ENCODE measurements at regions not wholly inside any gene's neighbourhood (a gene's known extent, or its start where the extent isn't known, plus 50 kb on each side); places are given as distances from the start of the nearest gene placed in this dataset.

DNA sequence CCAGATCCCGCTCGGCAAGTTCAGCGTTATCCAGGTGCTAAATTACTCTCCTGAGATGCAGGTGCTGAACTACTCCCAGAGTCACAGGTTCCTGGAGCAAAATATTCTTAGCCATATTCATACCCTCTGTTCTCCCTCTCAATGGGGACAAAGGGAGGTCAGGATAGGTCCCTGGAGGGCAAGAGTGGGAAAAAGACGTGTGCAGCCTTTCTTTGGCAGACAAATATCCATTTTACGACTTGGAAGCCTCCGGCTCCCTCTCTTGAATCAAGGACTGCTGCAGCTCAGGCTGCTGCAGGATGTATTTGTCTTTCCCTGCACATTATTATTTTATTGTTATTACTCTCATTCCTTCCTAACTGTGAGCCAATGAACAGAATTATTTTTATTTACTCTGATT, 590.2 kb downstream of the NR2F1-AS1 start:
- H3K4me3 ChIP-seq (ENCODE audit: low read depth, low read length, poor library complexity, severe bottlenecking), result no peak overlapping the region
- H2AFZ ChIP-seq (ENCODE audit: low read length), result no peak overlapping the region
- H3K9me3 ChIP-seq (ENCODE audit: low read length), result no peaks in the 10 kb centered on the region
- no peaks in the 10 kb centered on the region for H3K4me1 ChIP-seq (ENCODE audit: insufficient read depth, low read length, severe bottlenecking)
- no peaks in the 10 kb centered on the region for H3K36me3 ChIP-seq (ENCODE audit: insufficient read depth, low read length)
- no peaks in the 10 kb centered on the region for H4K20me1 ChIP-seq (ENCODE audit: insufficient read depth, low read length)
- H3K27me3 ChIP-seq (ENCODE audit: insufficient read depth, low read length), result no peaks in the 10 kb centered on the region
- H3K9ac ChIP-seq (ENCODE audit: low read length), result no peak overlapping the region
- no peaks in the 10 kb centered on the region for H3K79me2 ChIP-seq (ENCODE audit: insufficient read depth, low read length)
- no peak overlapping the region for H3K27ac ChIP-seq (ENCODE audit: low read depth, low read length, poor library complexity, severe bottlenecking)
- no peaks in the 10 kb centered on the region for H3K9me2 ChIP-seq (ENCODE audit: low read depth, low read length)
- H3K4me2 ChIP-seq (ENCODE audit: low read length), result no peak overlapping the region
- TF ChIP-seq, protein P1, sequence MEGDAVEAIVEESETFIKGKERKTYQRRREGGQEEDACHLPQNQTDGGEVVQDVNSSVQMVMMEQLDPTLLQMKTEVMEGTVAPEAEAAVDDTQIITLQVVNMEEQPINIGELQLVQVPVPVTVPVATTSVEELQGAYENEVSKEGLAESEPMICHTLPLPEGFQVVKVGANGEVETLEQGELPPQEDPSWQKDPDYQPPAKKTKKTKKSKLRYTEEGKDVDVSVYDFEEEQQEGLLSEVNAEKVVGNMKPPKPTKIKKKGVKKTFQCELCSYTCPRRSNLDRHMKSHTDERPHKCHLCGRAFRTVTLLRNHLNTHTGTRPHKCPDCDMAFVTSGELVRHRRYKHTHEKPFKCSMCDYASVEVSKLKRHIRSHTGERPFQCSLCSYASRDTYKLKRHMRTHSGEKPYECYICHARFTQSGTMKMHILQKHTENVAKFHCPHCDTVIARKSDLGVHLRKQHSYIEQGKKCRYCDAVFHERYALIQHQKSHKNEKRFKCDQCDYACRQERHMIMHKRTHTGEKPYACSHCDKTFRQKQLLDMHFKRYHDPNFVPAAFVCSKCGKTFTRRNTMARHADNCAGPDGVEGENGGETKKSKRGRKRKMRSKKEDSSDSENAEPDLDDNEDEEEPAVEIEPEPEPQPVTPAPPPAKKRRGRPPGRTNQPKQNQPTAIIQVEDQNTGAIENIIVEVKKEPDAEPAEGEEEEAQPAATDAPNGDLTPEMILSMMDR (IDR thresholded peaks at IDR 0.05; ENCODE audit: low read length), result no peak
- no peak for TF ChIP-seq EZH2 (IDR thresholded peaks at IDR 0.05; ENCODE audit: borderline replicate concordance, low read length)
- H3F3A ChIP-seq (ENCODE audit: insufficient read depth, low read length), result no peaks in the 10 kb centered on the region

DNA sequence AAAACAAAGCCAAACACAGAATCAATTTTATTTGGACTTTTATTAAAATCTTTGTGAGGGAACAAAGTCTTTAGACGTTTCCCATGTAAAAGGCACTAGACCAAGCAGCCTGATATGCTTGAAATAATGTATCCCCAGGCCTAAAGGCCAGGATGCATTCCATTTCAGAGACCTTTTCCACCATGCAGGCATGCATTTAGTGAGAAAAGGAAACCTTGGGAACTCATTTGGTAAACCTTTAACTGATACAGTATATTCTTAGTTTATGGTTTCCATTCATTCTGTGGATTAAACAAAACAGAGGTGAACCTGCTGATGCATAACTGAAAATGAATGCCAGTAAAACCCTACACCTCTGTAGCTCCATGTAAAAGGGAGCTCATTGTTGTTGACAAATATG, 600.0 kb downstream of the NR2F1-AS1 start:
- no peak overlapping the region for H2AFZ ChIP-seq (ENCODE audit: low read length)
- no peaks in the 10 kb centered on the region for H3K27me3 ChIP-seq (ENCODE audit: insufficient read depth, low read length)
- no peaks in the 10 kb centered on the region for H3K79me2 ChIP-seq (ENCODE audit: insufficient read depth, low read length)
- no peaks in the 10 kb centered on the region for H4K20me1 ChIP-seq (ENCODE audit: insufficient read depth, low read length)
- H3K27ac ChIP-seq (ENCODE audit: low read depth, low read length, poor library complexity, severe bottlenecking), result no peak overlapping the region
- no peak overlapping the region for H3K9ac ChIP-seq (ENCODE audit: low read length)
- H3K4me3 ChIP-seq (ENCODE audit: low read depth, low read length, poor library complexity, severe bottlenecking), result no peak overlapping the region
- no peak overlapping the region for H3K4me2 ChIP-seq (ENCODE audit: low read length)
- TF ChIP-seq, protein P1 (IDR thresholded peaks at IDR 0.05; ENCODE audit: low read length), result no peak
- no peak for TF ChIP-seq EZH2 (IDR thresholded peaks at IDR 0.05; ENCODE audit: borderline replicate concordance, low read length)
- H3K9me3 ChIP-seq (ENCODE audit: low read length), result no peaks in the 10 kb centered on the region
- no peaks in the 10 kb centered on the region for H3K4me1 ChIP-seq (ENCODE audit: insufficient read depth, low read length, severe bottlenecking)
- no peaks in the 10 kb centered on the region for H3F3A ChIP-seq (ENCODE audit: insufficient read depth, low read length)
- H3K9me2 ChIP-seq (ENCODE audit: low read depth, low read length), result no peaks in the 10 kb centered on the region
- H3K36me3 ChIP-seq (ENCODE audit: insufficient read depth, low read length), result no peaks in the 10 kb centered on the region

DNA sequence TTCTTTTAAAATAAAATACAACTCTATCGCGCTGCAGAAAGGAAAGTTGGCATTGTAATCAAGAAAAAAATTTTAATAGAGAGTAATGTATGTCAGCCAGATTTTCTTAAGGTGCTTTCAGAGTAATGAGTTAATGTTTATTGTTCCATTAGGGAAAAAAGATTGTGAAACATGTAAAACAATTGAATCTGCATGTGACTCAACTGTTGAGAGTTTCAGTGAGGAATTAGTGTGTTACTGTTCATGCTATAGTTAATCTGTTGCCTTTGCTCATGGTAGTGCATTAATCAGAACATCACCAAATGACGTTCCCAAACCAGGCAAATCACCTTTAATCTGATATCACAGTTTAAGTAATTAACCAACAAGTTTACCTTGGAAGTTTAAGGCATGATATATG, 600.5 kb downstream of the NR2F1-AS1 start:
- Histone ChIP-seq H3K4me1 (ENCODE audit: insufficient read depth, low read length, severe bottlenecking) (no peaks in the 10 kb centered on the region), H3K9me2 (ENCODE audit: low read depth, low read length) (no peaks in the 10 kb centered on the region), H3K27ac (ENCODE audit: low read depth, low read length, poor library complexity, severe bottlenecking) (no peak overlapping the region), H3F3A (ENCODE audit: insufficient read depth, low read length) (no peaks in the 10 kb centered on the region), H3K9me3 (ENCODE audit: low read length) (no peaks in the 10 kb centered on the region), H2AFZ (ENCODE audit: low read length) (no peak overlapping the region), H4K20me1 (ENCODE audit: insufficient read depth, low read length) (no peaks in the 10 kb centered on the region), H3K9ac (ENCODE audit: low read length) (no peak overlapping the region), H3K27me3 (ENCODE audit: insufficient read depth, low read length) (no peaks in the 10 kb centered on the region), H3K36me3 (ENCODE audit: insufficient read depth, low read length) (no peaks in the 10 kb centered on the region), H3K4me3 (ENCODE audit: low read depth, low read length, poor library complexity, severe bottlenecking) (no peak overlapping the region), H3K4me2 (ENCODE audit: low read length) (no peak overlapping the region), H3K79me2 (ENCODE audit: insufficient read depth, low read length) (no peaks in the 10 kb centered on the region)
- TF ChIP-seq, protein P1 (IDR thresholded peaks at IDR 0.05; ENCODE audit: low read length), result no peak
- no peak for TF ChIP-seq EZH2 (IDR thresholded peaks at IDR 0.05; ENCODE audit: borderline replicate concordance, low read length)

Measured in OCI-LY1 (cell line).